ENCODE measurements at regions not wholly inside any gene's neighbourhood (a gene's known extent, or its start where the extent isn't known, plus 50 kb on each side); places are given as distances from the start of the nearest gene placed in this dataset.
A peak's percentile ranks its signal among the peaks of the same experiment; 100 is the strongest.
"Not testable (repeated sequence)": the region's sequence is repeated elsewhere in the genome, so short reads cannot be mapped to it uniquely, and the experiment has no call there.

GRCh38 chr5:102107865-102108264 lies 188.2 kb downstream of the SLCO4C1 start:
- no peaks in the 10 kb centered on the region for H3K27me3 ChIP-seq (ENCODE audit: control insufficient read depth, insufficient read depth, low read length)
- no peaks in the 10 kb centered on the region for H3K9me3 ChIP-seq (ENCODE audit: control insufficient read depth, low read depth, low read length)
- H3K36me3 ChIP-seq (ENCODE audit: control insufficient read depth, insufficient read depth, low read length), result no peaks in the 10 kb centered on the region
- WGBS (ENCODE audit: insufficient coverage, low lambda C conversion rate), result no CpG with 5 or more reads among the region's 3 CpGs
- peaks cover 4% of the 10 kb centered on the region for H3K4me1 ChIP-seq (ENCODE audit: control insufficient read depth, insufficient read depth, low read length)
- H3K27ac ChIP-seq (ENCODE audit: low read length), result no peak overlapping the region
- no peak overlapping the region for H3K4me3 ChIP-seq (ENCODE audit: low read length)
- DNase-seq, result peak in 1 of 2 donors; percentile 30

DNA sequence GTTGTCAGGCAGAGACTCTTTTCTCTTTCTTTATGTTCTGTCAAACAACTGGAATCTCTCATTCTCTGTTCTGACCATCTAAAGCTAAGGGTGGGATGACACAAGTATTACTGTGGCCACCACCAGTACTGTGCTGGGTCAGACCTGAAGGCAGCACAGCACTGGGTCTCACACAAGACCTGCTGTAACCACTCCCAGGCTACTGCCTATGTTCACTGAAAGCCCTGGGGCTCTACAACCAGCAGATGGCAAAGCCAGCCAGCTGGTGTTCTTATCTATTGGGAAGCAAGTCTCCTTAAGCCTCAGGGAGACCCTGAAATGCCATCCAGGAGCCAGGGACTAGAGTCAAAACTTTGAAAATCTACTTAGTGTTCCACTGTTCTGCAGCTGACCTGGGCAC lies 189.5 kb downstream of the SLCO4C1 start:
- no peak overlapping the region for H3K4me3 ChIP-seq (ENCODE audit: low read length)
- no peak for DNase-seq
- H3K4me1 ChIP-seq (ENCODE audit: control insufficient read depth, insufficient read depth, low read length), result peaks cover 4% of the 10 kb centered on the region
- H3K36me3 ChIP-seq (ENCODE audit: control insufficient read depth, insufficient read depth, low read length), result no peaks in the 10 kb centered on the region
- H3K27ac ChIP-seq (ENCODE audit: low read length), result no peak overlapping the region
- no peaks in the 10 kb centered on the region for H3K27me3 ChIP-seq (ENCODE audit: control insufficient read depth, insufficient read depth, low read length)
- H3K9me3 ChIP-seq (ENCODE audit: control insufficient read depth, low read depth, low read length), result no peaks in the 10 kb centered on the region

DNA sequence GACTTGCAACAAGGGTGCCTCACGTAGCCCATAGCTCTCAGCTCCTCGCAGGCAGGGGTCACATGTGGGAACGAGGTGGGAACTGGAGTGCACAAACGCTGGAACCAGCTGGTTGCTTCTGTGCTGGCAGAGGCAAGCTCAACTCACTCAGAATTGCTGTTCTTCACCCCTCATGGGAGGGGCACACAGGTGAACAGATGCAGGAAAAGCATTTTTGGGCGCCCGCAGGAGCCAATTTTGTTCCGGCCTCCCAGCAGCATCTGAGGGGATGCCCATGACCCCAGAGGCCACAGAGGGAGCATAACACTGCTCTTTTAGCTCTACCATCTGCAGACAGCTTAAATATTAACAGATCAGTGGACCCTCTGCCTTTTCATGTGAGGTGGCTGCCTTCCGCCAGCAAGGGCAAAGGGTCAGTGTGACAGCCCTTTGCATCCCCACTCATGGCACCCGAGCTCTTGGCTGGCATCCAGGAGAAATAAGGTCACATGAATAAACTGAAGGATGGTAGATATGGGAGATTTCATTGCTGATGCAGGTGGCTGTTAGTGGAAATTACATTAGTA lies 196.2 kb downstream of the SLCO4C1 start:
- WGBS (ENCODE audit: insufficient coverage, low lambda C conversion rate), result no CpG with 5 or more reads among the region's 9 CpGs
- no peaks in the 10 kb centered on the region for H3K9me3 ChIP-seq (ENCODE audit: control insufficient read depth, low read depth, low read length)
- H3K36me3 ChIP-seq (ENCODE audit: control insufficient read depth, insufficient read depth, low read length), result no peaks in the 10 kb centered on the region
- H3K4me3 ChIP-seq (ENCODE audit: low read length), result no peak overlapping the region
- H3K27me3 ChIP-seq (ENCODE audit: control insufficient read depth, insufficient read depth, low read length), result no peaks in the 10 kb centered on the region
- H3K4me1 ChIP-seq (ENCODE audit: control insufficient read depth, insufficient read depth, low read length), result peaks cover 17% of the 10 kb centered on the region
- peak; percentile 90 to 96 for DNase-seq
- peak overlapping the region; percentile 51 for H3K27ac ChIP-seq (ENCODE audit: low read length)

DNA sequence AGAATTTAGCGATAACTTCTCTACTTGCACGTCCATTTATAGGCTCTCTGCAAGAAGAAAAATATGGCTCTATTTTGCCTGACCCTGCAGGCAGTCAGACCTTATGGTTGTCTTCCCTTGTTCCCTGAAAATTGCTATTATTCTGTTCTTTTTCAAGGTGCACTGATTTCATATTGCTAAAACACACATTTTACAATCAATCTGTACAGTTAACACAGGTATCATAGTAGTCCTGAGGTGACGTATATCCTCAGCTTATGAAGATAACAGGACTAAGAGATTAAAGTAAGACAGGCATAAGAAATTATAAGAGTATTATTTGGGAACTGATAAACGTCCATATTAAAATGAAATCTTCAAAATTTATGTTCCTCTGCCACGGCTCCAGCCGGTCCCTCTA lies 197.0 kb downstream of the SLCO4C1 start:
- WGBS (ENCODE audit: insufficient coverage, low lambda C conversion rate), result 80% methylated on average over 1 of the region's 6 CpGs
- not testable (repeated sequence) for H3K27me3 ChIP-seq (ENCODE audit: control insufficient read depth, insufficient read depth, low read length); DNase-seq; H3K36me3 ChIP-seq (ENCODE audit: control insufficient read depth, insufficient read depth, low read length); H3K27ac ChIP-seq (ENCODE audit: low read length); H3K4me3 ChIP-seq (ENCODE audit: low read length); H3K9me3 ChIP-seq (ENCODE audit: control insufficient read depth, low read depth, low read length)
- H3K4me1 ChIP-seq (ENCODE audit: control insufficient read depth, insufficient read depth, low read length), result peaks cover 17% of the 10 kb centered on the region

GRCh38 chr5:102098606-102099005 lies 197.5 kb downstream of the SLCO4C1 start:
- not testable (repeated sequence) for H3K27ac ChIP-seq (ENCODE audit: low read length); DNase-seq; H3K27me3 ChIP-seq (ENCODE audit: control insufficient read depth, insufficient read depth, low read length); H3K36me3 ChIP-seq (ENCODE audit: control insufficient read depth, insufficient read depth, low read length); H3K4me3 ChIP-seq (ENCODE audit: low read length); H3K9me3 ChIP-seq (ENCODE audit: control insufficient read depth, low read depth, low read length)
- WGBS (ENCODE audit: insufficient coverage, low lambda C conversion rate), result 80% methylated on average over 1 of the region's 3 CpGs
- peaks cover 17% of the 10 kb centered on the region for H3K4me1 ChIP-seq (ENCODE audit: control insufficient read depth, insufficient read depth, low read length)

GRCh38 chr5:102090770-102091169 lies 205.3 kb downstream of the SLCO4C1 start:
- no peaks in the 10 kb centered on the region for H3K4me1 ChIP-seq (ENCODE audit: control insufficient read depth, insufficient read depth, low read length)
- H3K27me3 ChIP-seq (ENCODE audit: control insufficient read depth, insufficient read depth, low read length), result no peaks in the 10 kb centered on the region
- DNase-seq, result peak; percentile 47 to 58
- H3K27ac ChIP-seq (ENCODE audit: low read length), result no peak overlapping the region
- H3K4me3 ChIP-seq (ENCODE audit: low read length), result no peak overlapping the region
- no peaks in the 10 kb centered on the region for H3K9me3 ChIP-seq (ENCODE audit: control insufficient read depth, low read depth, low read length)
- H3K36me3 ChIP-seq (ENCODE audit: control insufficient read depth, insufficient read depth, low read length), result no peaks in the 10 kb centered on the region

DNA sequence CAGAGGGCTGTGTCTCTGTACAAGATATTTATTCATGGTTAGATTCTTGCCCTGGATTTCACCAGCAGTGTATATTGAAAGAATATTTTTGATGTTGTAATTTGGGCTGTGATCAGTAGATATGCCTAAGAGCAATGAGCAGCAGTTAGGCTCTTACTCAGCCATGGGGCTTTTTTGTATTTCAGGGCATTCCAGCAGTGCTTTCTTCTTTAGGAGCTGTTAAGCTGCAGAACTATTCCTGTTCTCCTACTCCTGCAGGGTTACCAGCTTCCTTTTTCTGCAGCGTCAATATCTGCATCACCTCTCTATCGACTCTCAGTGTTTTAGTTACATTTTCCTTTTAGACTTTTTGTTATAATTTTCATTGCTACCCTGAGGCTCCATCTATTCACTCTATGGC lies 206.2 kb downstream of the SLCO4C1 start:
- Histone ChIP-seq H3K27me3 (ENCODE audit: control insufficient read depth, insufficient read depth, low read length) (no peaks in the 10 kb centered on the region), H3K4me1 (ENCODE audit: control insufficient read depth, insufficient read depth, low read length) (no peaks in the 10 kb centered on the region), H3K27ac (ENCODE audit: low read length) (no peak overlapping the region), H3K36me3 (ENCODE audit: control insufficient read depth, insufficient read depth, low read length) (no peaks in the 10 kb centered on the region), H3K9me3 (ENCODE audit: control insufficient read depth, low read depth, low read length) (no peaks in the 10 kb centered on the region), H3K4me3 (ENCODE audit: low read length) (no peak overlapping the region)
- no peak for DNase-seq
- 100% methylated on average over 1 of the region's 2 CpGs for WGBS (ENCODE audit: insufficient coverage, low lambda C conversion rate)

GRCh38 chr5:102087906-102088305 lies 208.2 kb downstream of the SLCO4C1 start:
- Histone ChIP-seq H3K9me3 (ENCODE audit: control insufficient read depth, low read depth, low read length) (no peaks in the 10 kb centered on the region), H3K4me1 (ENCODE audit: control insufficient read depth, insufficient read depth, low read length) (no peaks in the 10 kb centered on the region), H3K4me3 (ENCODE audit: low read length) (no peak overlapping the region), H3K27ac (ENCODE audit: low read length) (no peak overlapping the region), H3K27me3 (ENCODE audit: control insufficient read depth, insufficient read depth, low read length) (no peaks in the 10 kb centered on the region), H3K36me3 (ENCODE audit: control insufficient read depth, insufficient read depth, low read length) (no peaks in the 10 kb centered on the region)
- WGBS (ENCODE audit: insufficient coverage, low lambda C conversion rate), result no CpG with 5 or more reads among the region's 2 CpGs
- no peak for DNase-seq

DNA sequence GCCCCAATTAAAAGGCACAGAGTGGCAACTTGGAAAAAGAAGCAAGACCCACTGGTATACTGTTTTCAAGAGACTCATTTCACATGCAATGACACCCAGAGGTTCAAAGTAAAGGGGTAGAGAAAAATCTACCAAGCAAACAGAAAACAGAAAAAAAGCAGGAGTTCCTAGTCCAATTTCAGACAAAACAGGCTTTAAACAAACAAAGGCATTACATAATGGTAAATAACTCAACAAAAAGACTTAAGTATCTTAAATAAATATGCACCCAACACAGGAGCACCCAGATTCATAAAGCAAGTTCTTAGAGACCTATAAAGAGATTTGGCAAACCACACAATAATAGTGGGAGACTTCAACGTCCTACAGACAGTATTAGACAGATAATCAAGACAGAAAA lies 215.8 kb downstream of the SLCO4C1 start:
- H3K36me3 ChIP-seq (ENCODE audit: control insufficient read depth, insufficient read depth, low read length), result no peaks in the 10 kb centered on the region
- H3K27ac ChIP-seq (ENCODE audit: low read length), result no peak overlapping the region
- no peaks in the 10 kb centered on the region for H3K27me3 ChIP-seq (ENCODE audit: control insufficient read depth, insufficient read depth, low read length)
- H3K4me1 ChIP-seq (ENCODE audit: control insufficient read depth, insufficient read depth, low read length), result no peaks in the 10 kb centered on the region
- no peaks in the 10 kb centered on the region for H3K9me3 ChIP-seq (ENCODE audit: control insufficient read depth, low read depth, low read length)
- no peak for DNase-seq
- H3K4me3 ChIP-seq (ENCODE audit: low read length), result no peak overlapping the region
- WGBS (ENCODE audit: insufficient coverage, low lambda C conversion rate), result no CpG with 5 or more reads among the region's 1 CpG

- Histone ChIP-seq H3K27me3 (ENCODE audit: control insufficient read depth, insufficient read depth, low read length) (no peaks in the 10 kb centered on the region), H3K27ac (ENCODE audit: low read length) (no peak overlapping the region), H3K4me1 (ENCODE audit: control insufficient read depth, insufficient read depth, low read length) (no peaks in the 10 kb centered on the region), H3K4me3 (ENCODE audit: low read length) (no peak overlapping the region), H3K9me3 (ENCODE audit: control insufficient read depth, low read depth, low read length) (no peaks in the 10 kb centered on the region), H3K36me3 (ENCODE audit: control insufficient read depth, insufficient read depth, low read length) (no peaks in the 10 kb centered on the region)
- no CpG with 5 or more reads among the region's 5 CpGs for WGBS (ENCODE audit: insufficient coverage, low lambda C conversion rate)
- no peak for DNase-seq
Measured at GRCh38 chr5:102077920-102078319, 218.2 kb downstream of the SLCO4C1 start.

- no peaks in the 10 kb centered on the region for H3K27me3 ChIP-seq (ENCODE audit: control insufficient read depth, insufficient read depth, low read length)
- WGBS (ENCODE audit: insufficient coverage, low lambda C conversion rate), result 89% methylated on average over 2 of the region's 3 CpGs
Measured at GRCh38 chr5:102069974-102070373, 226.1 kb downstream of the SLCO4C1 start.

More at GRCh38 chr5:102069974-102070373, 226.1 kb downstream of the SLCO4C1 start:
- Histone ChIP-seq H3K9me3 (ENCODE audit: control insufficient read depth, low read depth, low read length) (no peaks in the 10 kb centered on the region), H3K4me3 (ENCODE audit: low read length) (no peak overlapping the region), H3K27ac (ENCODE audit: low read length) (no peak overlapping the region), H3K4me1 (ENCODE audit: control insufficient read depth, insufficient read depth, low read length) (peaks cover 9% of the 10 kb centered on the region), H3K36me3 (ENCODE audit: control insufficient read depth, insufficient read depth, low read length) (no peaks in the 10 kb centered on the region)
- DNase-seq, result no peak
